Fibroblast of mammary gland (primary cell): ENCODE measurements at regions not wholly inside any gene's neighbourhood (a gene's known extent, or its start where the extent isn't known, plus 50 kb on each side); places are given as distances from the start of the nearest gene placed in this dataset.

Source experiments
- DNase-seq: peaks from one replicate; pipeline ENCODE4 v3.0.0-alpha.2; 2010; ENCODE audit warnings: low read depth
- H3K4me3 ChIP-seq: 2 replicates; pipeline ENCODE4 v1.5.1; 2011; ENCODE audit warnings: low read depth, mild to moderate bottlenecking, low read length, moderate library complexity; ENCODE audit not compliant: control insufficient read depth
- TF ChIP-seq, protein P1 (sequence below): conservative IDR thresholded peaks from 2 replicates; pipeline ENCODE4 v1.5.1; 2011; ENCODE audit warnings: low read depth, low read length, inconsistent platforms; ENCODE audit not compliant: control insufficient read depth, insufficient read depth

DNA sequence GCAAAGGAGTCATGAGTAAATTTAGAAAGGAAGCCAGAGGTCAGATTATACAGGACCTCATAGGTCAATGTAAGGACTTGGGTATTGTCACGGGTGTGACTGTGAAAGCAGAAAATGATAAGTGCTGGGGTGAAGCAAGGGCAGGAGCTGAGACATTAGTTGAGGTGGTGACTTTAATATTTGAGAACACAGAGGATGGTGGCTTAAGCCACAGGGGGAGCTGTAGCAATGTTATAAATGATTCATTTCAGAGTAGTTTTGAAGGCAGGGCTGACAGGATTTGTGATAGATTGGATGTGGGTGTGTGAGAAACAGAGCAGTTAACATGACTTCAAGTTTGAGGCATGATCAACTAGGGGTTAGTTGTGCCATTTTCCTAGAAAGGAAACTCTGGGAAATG is 659.9 kb downstream of the EPM2A start:
- TF ChIP-seq, protein P1, sequence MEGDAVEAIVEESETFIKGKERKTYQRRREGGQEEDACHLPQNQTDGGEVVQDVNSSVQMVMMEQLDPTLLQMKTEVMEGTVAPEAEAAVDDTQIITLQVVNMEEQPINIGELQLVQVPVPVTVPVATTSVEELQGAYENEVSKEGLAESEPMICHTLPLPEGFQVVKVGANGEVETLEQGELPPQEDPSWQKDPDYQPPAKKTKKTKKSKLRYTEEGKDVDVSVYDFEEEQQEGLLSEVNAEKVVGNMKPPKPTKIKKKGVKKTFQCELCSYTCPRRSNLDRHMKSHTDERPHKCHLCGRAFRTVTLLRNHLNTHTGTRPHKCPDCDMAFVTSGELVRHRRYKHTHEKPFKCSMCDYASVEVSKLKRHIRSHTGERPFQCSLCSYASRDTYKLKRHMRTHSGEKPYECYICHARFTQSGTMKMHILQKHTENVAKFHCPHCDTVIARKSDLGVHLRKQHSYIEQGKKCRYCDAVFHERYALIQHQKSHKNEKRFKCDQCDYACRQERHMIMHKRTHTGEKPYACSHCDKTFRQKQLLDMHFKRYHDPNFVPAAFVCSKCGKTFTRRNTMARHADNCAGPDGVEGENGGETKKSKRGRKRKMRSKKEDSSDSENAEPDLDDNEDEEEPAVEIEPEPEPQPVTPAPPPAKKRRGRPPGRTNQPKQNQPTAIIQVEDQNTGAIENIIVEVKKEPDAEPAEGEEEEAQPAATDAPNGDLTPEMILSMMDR: no peak
- no peak overlapping the region for H3K4me3 ChIP-seq

DNA sequence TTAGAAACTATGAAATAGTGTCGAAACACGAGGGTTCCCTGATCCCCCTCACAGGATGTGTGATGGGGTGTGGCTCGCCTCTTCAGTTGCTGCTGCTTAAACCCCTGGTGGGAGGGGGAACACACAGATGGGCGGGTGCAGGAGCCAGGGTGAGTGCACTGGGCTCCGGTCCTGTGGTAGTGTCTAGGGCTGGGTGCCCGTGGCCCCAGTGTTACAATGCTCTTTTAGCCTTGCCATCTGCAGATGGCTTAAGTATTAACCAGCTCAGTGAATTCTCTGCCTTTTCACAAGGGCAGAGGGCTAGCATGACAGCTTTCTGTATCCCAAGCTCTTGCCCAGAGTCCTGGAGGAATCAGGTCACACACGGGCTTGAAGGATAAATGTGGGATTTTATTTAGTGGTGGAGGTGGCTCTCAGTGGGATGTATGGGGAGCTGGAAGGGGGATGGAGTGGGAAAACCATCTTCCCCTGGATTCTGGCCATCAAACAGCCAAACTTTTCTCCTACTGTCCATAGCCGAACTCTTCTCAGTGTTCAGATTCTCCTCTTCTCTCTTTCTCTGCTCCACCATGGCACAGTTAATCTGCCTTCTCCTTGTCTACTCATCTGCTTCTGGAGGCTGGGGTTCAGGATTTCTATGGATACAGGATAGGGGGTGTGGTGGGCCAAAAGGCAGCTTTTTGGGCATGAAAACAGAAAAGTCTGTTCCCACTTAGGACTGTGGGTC is 659.0 kb downstream of the EPM2A start:
- TF ChIP-seq, protein P1: no peak
- H3K4me3 ChIP-seq: no peak overlapping the region
- no peak for DNase-seq

More for the DNA sequence above, 659.9 kb downstream of the EPM2A start:
- no peak for DNase-seq

GRCh38 chr6:145077382-145077781 is 657.9 kb downstream of the EPM2A start:
- DNase-seq: no peak
- TF ChIP-seq, protein P1: no peak
- H3K4me3 ChIP-seq: no peak overlapping the region

DNA sequence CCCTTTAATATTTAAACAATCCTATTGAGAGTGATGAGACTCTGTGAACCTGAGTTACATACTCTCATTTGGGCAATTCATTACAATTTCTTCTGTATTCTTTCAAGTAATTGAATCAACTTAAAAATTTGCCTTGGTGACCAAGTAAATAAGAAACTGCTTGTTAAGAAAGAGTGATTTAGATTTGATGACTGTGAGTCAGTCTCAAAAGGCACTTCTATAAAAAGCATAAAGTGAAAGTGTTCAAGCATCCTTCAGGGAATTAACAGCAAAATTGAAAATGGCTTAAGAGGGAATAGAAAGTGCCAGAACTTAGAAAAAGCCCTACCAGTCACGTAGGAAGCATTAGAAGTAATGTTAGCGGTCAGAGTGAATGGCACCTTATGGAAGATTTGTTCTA is 654.7 kb downstream of the EPM2A start:
- TF ChIP-seq, protein P1: no peak
- H3K4me3 ChIP-seq: no peak overlapping the region
- DNase-seq: peak; percentile 10

DNA sequence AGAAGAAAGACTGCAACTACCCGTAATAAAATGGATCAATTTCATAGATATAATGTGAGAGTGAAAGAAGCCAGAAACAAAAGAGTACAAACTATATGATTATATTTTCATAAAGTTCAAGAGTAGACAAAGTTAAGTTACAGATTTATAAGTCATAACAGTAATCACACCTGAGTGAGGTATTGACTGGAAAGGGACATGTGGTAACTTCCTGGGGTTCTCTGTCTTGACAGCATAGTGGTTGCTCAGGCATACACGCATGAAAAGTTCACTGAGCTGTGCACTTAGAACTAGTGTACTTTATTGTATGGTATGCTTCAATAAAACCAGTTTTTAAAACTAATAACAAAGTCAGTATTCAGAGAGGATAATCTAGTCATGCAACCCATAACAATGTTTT is 653.6 kb downstream of the EPM2A start:
- DNase-seq: no peak
- no peak overlapping the region for H3K4me3 ChIP-seq
- TF ChIP-seq, protein P1: no peak

GRCh38 chr6:145082359-145082758 is 653.0 kb downstream of the EPM2A start:
- no peak for DNase-seq
- TF ChIP-seq, protein P1: no peak
- no peak overlapping the region for H3K4me3 ChIP-seq
